Keratinocyte (primary cell): ENCODE measurements at regions not wholly inside any gene's neighbourhood (a gene's known extent, or its start where the extent isn't known, plus 50 kb on each side); places are given as distances from the start of the nearest gene placed in this dataset.

Experiments used
- DNase-seq: peaks from one replicate; pipeline ENCODE4 v3.0.0-alpha.2; 2011; ENCODE audit warnings: low read depth, missing footprints, low spot score
- FAIRE-seq: peaks from 2 replicates; lab custom pipeline; 2011; peaks lifted over from hg19 to GRCh38; lab: Jason Lieb, UNC
- H2AFZ ChIP-seq: 2 replicates; pipeline ENCODE4 v1.6.0; 2012; ENCODE audit warnings: low read length, control low read depth, inconsistent platforms; ENCODE audit not compliant: control insufficient read depth
- H3K27ac ChIP-seq: 2 replicates; pipeline ENCODE4 v1.5.1; 2011; ENCODE audit warnings: low read length; ENCODE audit not compliant: control insufficient read depth, insufficient read depth
- H3K27me3 ChIP-seq: 3 replicates; pipeline ENCODE4 v1.6.0; 2011; ENCODE audit warnings: low read length; ENCODE audit not compliant: control insufficient read depth, insufficient read depth; ENCODE audit errors: extremely low read depth
- H3K36me3 ChIP-seq, 2 experiments: 2 replicates in 1 of 2; 3 replicates in 1 of 2; pipeline ENCODE4 v1.5.1; 2011; ENCODE audit warnings: low read length in 2 of 2, mild to moderate bottlenecking in 1 of 2; ENCODE audit not compliant: control insufficient read depth in 2 of 2, insufficient read depth in 2 of 2; ENCODE audit errors: extremely low read depth in 1 of 2
- H3K4me1 ChIP-seq: 3 replicates; pipeline ENCODE4 v1.5.1; 2011; ENCODE audit warnings: low read length; ENCODE audit not compliant: control insufficient read depth, insufficient read depth; ENCODE audit errors: extremely low read depth
- H3K4me2 ChIP-seq: 3 replicates; pipeline ENCODE4 v1.6.0; 2011; ENCODE audit warnings: low read depth, low read length; ENCODE audit not compliant: control insufficient read depth, insufficient read depth; ENCODE audit errors: extremely low read depth
- H3K4me3 ChIP-seq, 3 experiments: fragments of 200-600 bp in 1 of 3; sonication (generic) in 1 of 3; 2 replicates in 2 of 3; 3 replicates in 1 of 3; pipeline ENCODE4 v1.5.1; 2011 to 2016; ENCODE audit warnings: low read length in 3 of 3, mild to moderate bottlenecking in 3 of 3, control low read depth in 2 of 3, inconsistent platforms in 1 of 3, low read depth in 1 of 3, mixed read lengths in 1 of 3, mixed run types in 1 of 3, moderate library complexity in 1 of 3; ENCODE audit not compliant: control insufficient read depth in 2 of 3, insufficient read depth in 2 of 3; ENCODE audit errors: extremely low read depth in 1 of 3
- H3K79me2 ChIP-seq: 2 replicates; pipeline ENCODE4 v1.6.0; 2012; ENCODE audit warnings: low read length; ENCODE audit not compliant: control insufficient read depth, insufficient read depth
- H3K9ac ChIP-seq: 3 replicates; pipeline ENCODE4 v1.6.0; 2011; ENCODE audit warnings: low read length; ENCODE audit not compliant: control insufficient read depth, insufficient read depth; ENCODE audit errors: extremely low read depth
- H3K9me1 ChIP-seq: 3 replicates; pipeline ENCODE4 v1.6.0; 2011; ENCODE audit warnings: low read length; ENCODE audit not compliant: control insufficient read depth, insufficient read depth; ENCODE audit errors: extremely low read depth
- H3K9me3 ChIP-seq: 2 replicates; pipeline ENCODE4 v1.5.1; 2012; ENCODE audit warnings: low read depth, low read length; ENCODE audit not compliant: control insufficient read depth
- H4K20me1 ChIP-seq: 3 replicates; pipeline ENCODE4 v1.6.0; 2011; ENCODE audit warnings: low read length; ENCODE audit not compliant: control insufficient read depth, insufficient read depth; ENCODE audit errors: extremely low read depth
- EZH2 ChIP-seq: IDR thresholded peaks from one replicate; pipeline ENCODE4 v1.6.1; 2012; ENCODE audit warnings: inconsistent platforms, mild to moderate bottlenecking, low read length, moderate library complexity
- dilution Hi-C: fragments of 300-500 bp; cut with MboI; formaldehyde crosslinking; loops from one replicate; pipeline ENCODE4 v1.7.0; 2020; ENCODE audit warnings: low sequenced_read_pairs; ENCODE audit not compliant: extremely low pct_ligation_motif_present
- TF ChIP-seq, protein P1 (sequence below), 3 experiments: IDR thresholded peaks in 1 of 3; conservative IDR thresholded peaks in 1 of 3; optimal IDR thresholded peaks in 1 of 3; 2 replicates in 2 of 3; 3 replicates in 1 of 3; pipeline versions ENCODE3 to v1.5.1; 2011; ENCODE audit warnings: low read length in 3 of 3, mild to moderate bottlenecking in 3 of 3, moderate library complexity in 2 of 3, control low read depth in 1 of 3, inconsistent platforms in 1 of 3; ENCODE audit not compliant: insufficient read depth in 2 of 3; ENCODE audit errors: extremely low read depth in 1 of 3

DNA sequence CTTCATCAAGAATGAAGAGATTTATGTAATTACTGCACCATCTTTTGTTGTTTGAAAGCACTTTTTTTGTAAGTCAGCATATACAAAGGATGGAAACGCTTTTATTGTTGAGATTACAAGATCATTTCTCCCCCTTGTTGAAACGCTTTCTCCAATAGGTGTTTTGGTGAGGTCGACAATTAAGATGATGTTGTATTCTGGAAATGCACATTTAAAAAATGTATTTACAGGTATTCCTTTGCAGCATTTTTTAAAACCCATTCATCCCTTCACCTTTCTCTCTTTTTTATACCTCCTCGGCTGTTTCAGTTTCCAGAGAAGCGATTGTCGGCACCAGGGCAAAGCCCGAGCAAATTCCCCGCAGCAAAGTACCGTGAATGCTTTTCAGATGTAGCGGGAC is 499.9 kb downstream of the VRK1 start:
- Histone ChIP-seq H3K4me2 (no peak overlapping the region), H3K4me1 (peaks cover 2% of the 10 kb centered on the region), H3K36me3 (no peaks in the 10 kb centered on the region), H3K27ac (no peak overlapping the region), H3K79me2 (no peaks in the 10 kb centered on the region), H2AFZ (no peak overlapping the region), H3K4me3 (no peak overlapping the region), H3K9me3 (no peaks in the 10 kb centered on the region), H4K20me1 (no peaks in the 10 kb centered on the region), H3K27me3 (no peaks in the 10 kb centered on the region), H3K9ac (no peak overlapping the region), H3K9me1 (no peaks in the 10 kb centered on the region)
- FAIRE-seq (no peak), DNase-seq (no peak)
- dilution Hi-C loops: no loop called here
- TF ChIP-seq, protein P1, sequence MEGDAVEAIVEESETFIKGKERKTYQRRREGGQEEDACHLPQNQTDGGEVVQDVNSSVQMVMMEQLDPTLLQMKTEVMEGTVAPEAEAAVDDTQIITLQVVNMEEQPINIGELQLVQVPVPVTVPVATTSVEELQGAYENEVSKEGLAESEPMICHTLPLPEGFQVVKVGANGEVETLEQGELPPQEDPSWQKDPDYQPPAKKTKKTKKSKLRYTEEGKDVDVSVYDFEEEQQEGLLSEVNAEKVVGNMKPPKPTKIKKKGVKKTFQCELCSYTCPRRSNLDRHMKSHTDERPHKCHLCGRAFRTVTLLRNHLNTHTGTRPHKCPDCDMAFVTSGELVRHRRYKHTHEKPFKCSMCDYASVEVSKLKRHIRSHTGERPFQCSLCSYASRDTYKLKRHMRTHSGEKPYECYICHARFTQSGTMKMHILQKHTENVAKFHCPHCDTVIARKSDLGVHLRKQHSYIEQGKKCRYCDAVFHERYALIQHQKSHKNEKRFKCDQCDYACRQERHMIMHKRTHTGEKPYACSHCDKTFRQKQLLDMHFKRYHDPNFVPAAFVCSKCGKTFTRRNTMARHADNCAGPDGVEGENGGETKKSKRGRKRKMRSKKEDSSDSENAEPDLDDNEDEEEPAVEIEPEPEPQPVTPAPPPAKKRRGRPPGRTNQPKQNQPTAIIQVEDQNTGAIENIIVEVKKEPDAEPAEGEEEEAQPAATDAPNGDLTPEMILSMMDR (optimal IDR thresholded peaks at IDR 0.05 in 1 of 3, IDR thresholded peaks at IDR 0.05 in 1 of 3, conservative IDR thresholded peaks at IDR 0.05 in 1 of 3; ENCODE audit: extremely low read depth in 1 of 3, insufficient read depth in 2 of 3, low read length in 3 of 3): no peak
- no peak for TF ChIP-seq EZH2

DNA sequence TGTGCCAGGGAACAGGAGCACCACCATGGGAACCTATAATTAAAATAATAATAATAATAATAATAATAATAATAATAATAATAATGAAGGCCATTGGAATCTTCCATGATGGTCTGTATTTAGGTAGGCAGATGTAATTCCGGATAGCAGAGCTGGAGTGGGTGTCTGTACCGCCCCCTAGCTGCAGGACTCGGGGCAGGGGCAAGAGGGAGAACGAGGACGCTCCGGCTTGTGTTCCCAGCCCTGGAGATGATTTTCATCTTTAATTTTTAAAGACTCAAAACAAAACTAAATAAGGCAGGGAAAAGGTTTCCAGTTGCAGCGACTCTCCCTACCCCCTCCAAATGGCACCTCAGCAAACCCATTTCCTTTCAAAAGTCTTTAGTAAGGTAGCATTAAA is 501.1 kb downstream of the VRK1 start:
- Histone ChIP-seq H3K4me2 (no peak overlapping the region), H2AFZ (no peak overlapping the region), H3K27ac (no peak overlapping the region), H3K9me1 (no peaks in the 10 kb centered on the region), H3K79me2 (no peaks in the 10 kb centered on the region), H3K4me1 (peaks cover 4% of the 10 kb centered on the region), H4K20me1 (no peaks in the 10 kb centered on the region), H3K27me3 (no peaks in the 10 kb centered on the region), H3K9me3 (no peaks in the 10 kb centered on the region), H3K4me3 (no peak overlapping the region), H3K9ac (no peak overlapping the region), H3K36me3 (no peaks in the 10 kb centered on the region)
- dilution Hi-C loops: no loop called here
- no peak for DNase-seq
- TF ChIP-seq, protein P1 (optimal IDR thresholded peaks at IDR 0.05 in 1 of 3, IDR thresholded peaks at IDR 0.05 in 1 of 3, conservative IDR thresholded peaks at IDR 0.05 in 1 of 3; ENCODE audit: extremely low read depth in 1 of 3, insufficient read depth in 2 of 3, low read length in 3 of 3): peak in 2 of 3 experiments; percentile 43 to 45
- no peak for TF ChIP-seq EZH2
- FAIRE-seq: no peak
